Nucleus accumbens (tissue), 56 donors: ENCODE measurements at regions not wholly inside any gene's neighbourhood (a gene's known extent, or its start where the extent isn't known, plus 50 kb on each side); places are given as distances from the start of the nearest gene placed in this dataset.

Source experiments
- DNase-seq, 56 donors: peaks; one replicate each; lab custom pipeline; 2025; lab: John Stamatoyannopoulos, UW

DNA sequence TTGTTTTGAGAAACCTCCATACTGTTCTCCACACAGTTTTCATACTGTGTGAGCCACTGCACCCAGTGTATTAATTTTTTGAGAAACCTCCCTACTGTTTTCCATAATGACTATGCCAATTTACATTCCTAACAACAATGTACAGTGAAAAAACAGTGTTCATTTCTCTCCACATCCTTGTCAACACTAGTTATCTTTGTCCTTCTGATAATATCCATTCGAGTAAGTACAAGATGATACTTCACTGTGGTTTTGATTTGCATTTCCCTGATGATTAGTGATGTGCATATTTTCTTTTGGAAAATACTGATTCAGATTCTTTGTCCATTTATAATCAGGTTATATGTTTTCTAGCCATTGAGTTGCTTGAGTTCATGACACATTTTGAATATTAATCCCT, 462.0 kb downstream of the CDH11 start:
- DNase-seq = no peak

GRCh38 chr16:64657316-64658011, 464.4 kb downstream of the CDH11 start:
- no peak for DNase-seq

DNA sequence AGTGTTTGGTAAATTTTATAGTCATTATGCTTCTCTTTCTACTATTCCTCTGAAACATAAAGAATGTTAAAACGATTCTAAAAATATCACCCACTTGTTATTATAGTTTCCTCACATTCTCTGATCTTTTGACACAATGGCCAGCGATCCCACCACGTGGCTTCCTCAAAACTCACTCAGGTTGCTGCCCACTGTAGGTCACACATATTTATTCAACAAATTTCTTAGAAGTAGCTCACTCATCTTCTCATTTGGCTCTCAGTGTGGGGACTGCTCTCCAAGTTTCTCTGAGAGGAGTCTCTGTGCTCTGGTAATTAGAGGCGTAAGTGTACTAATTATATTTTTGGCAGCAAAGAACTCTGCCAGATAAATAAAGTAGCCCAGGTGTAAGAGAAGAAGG, 465.4 kb downstream of the CDH11 start:
- DNase-seq = peak in 2 of 56 donors; percentile 1 to 4

- no peak for DNase-seq
Measured at GRCh38 chr16:64654178-64654577, 467.7 kb downstream of the CDH11 start.

GRCh38 chr16:64648282-64648681, 473.6 kb downstream of the CDH11 start:
- DNase-seq = peak in 4 of 56 donors; percentile 5 to 11 (median 8)

DNA sequence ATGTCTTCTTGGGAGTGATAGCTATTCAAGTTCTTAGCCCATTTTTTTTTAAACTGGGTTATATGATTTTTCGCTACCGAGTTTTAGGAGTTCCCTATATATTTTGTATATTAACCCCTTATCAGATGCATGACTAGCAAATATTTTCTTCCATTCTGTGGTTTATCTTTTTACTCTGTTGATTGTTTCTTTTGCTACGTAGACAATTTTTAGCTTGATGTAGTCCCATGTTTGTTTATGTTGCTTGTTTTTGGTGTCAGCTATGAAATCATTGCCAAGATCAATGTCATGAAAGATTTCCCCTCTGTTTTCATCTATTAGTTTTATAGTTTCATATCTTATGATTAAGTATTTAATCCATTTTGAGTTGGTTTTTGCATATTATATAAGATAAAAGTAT, 480.5 kb downstream of the CDH11 start:
- DNase-seq = no peak

DNA sequence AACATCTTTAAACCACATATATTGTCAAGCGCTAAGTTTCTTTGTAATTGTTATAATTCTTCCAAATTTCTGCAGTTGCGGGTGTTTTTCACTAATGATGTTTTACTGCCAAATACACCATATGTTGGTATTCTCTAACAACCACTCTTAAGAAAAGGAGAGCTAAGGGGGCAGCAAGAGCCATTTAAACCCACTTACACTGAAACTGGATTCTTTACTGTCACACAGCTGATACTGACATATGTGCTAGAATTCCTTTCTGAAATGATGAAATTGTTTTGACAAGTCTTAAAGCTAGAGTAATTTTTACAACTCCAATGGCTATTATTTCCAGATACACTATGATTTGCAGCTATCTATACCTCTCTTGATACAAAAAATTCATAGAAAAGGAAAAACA, 483.1 kb downstream of the CDH11 start:
- no peak for DNase-seq

DNA sequence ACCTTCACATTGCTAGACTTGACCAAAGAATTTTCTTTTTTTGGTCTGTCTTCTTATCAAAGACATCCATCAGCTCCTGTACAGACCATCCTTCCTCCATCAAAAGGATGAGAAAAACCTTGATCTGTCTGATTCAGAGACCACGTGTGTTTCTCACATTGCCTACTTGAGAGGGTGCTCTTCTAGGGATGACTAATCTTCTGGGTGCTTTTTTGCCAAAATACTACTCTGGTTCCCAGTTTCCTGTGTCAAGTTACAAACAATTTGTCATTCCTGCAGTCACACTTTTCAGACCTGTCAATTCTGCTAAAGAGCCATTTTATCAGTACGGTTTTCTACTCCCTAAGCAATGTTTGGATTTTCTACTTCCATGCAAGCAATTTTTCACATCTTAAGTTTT, 492.2 kb downstream of the CDH11 start:
- DNase-seq = no peak

GRCh38 chr16:64627781-64628180, 494.1 kb downstream of the CDH11 start:
- peak in 22 of 56 donors; percentile 2 to 43 (median 12) for DNase-seq

GRCh38 chr16:64627288-64627687, 494.6 kb downstream of the CDH11 start:
- no peak for DNase-seq

GRCh38 chr16:64626776-64627175, 495.1 kb downstream of the CDH11 start:
- DNase-seq = no peak

GRCh38 chr16:64621616-64622015, 500.2 kb downstream of the CDH11 start:
- no peak for DNase-seq

DNA sequence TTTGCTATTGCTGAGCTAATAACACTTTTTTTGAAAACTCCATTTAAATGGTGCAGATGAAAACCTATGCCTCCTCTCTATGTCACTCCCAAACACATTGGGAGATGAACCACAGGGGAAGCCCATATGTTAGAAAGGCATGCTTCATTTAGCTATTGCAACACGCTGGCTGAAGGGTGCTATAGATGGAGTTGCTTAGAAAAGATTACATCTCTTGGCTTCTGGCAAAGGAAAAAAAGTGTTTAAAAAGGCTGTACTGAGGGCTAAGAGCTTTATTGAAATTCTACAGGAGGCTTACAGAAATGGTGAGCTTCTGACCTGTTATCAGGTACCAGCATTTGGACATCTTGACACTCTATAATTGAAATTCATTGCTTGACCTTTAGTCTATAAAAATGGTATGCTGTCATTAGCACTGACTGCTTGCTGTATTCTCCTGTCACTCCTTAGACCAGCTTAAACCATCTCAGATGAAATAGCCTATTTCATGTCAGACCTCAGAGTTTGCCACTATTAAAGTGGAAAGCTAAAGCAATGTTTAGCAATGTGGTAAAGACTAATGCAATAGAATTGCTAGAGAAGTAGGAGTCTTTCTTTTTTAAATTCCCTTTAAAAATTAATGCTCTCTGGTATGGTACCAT, 503.9 kb downstream of the CDH11 start:
- DNase-seq = no peak

DNA sequence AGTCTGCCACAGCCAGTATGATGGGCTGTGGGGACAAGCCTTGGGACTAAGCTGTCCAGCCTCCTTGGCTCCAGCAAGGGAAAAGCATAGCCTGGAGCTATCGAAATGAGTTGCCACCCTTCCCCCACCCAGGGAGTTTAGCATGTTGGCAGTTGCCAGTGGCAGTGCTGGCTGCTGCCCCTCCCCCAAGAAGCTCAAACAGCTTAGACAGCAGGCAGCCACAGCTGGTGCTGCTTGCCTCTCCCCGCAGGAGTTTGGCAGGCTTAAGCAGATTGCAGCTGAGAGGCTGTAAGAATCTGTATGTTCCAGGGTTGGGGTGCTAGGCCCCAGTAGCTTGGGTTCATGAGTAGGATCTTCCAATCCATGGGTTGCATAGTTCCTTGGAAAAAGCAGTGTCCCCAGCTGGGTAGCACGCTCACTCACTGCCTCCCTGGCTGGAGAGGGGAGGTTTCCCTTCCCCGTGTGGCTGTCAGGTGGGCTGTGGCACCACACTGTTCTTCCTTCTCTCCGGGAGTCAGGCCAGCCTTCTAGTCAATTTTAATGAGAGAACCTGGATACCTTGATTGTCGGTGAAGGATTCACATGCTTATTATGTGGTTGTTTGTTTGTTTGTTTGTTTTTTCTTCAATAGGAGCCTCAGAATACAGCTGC, 506.1 kb downstream of the CDH11 start:
- DNase-seq = peak in 27 of 56 donors; percentile 2 to 48 (median 10)

- DNase-seq = no peak
Measured at GRCh38 chr16:64596196-64596595, 525.7 kb downstream of the CDH11 start.

DNA sequence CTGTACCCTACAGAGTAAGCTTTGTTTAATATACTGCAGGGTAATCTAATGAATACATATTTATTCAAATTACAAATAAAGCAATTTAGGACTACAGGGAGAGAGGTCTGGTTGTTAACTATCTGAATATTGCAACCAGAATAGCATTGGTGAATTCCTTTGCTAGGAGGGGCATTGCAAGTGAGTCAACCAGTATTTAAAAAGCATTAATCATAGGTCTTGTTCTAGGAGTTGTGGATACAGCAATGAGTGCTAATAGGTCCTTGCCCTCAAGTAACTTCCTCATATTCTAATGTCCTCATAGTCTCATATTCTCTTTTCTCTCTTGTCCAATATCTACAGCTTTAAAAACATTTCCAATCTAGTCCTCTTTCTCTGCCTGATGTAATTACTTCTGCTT, 531.4 kb downstream of the CDH11 start:
- DNase-seq = no peak

DNA sequence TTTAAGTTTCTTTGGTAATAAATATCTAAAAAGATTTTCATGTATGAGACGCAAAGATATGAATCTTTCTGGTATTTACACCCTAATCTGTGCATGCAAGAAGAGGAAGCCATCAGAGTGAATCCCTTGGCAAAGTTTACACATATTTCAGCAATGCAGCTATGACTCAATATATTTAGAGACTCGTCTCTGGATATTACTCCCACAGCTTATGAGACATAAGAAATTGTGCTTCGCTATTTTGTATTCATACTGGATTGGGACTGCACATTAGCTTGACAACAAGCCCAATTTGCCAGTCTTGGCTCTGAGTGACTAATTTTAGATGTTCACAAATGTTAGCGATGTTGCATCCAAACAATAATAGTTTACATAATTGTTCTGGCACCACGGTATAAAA, 532.0 kb downstream of the CDH11 start:
- no peak for DNase-seq

- DNase-seq = no peak
Measured at GRCh38 chr16:64586781-64587180, 535.1 kb downstream of the CDH11 start.

DNA sequence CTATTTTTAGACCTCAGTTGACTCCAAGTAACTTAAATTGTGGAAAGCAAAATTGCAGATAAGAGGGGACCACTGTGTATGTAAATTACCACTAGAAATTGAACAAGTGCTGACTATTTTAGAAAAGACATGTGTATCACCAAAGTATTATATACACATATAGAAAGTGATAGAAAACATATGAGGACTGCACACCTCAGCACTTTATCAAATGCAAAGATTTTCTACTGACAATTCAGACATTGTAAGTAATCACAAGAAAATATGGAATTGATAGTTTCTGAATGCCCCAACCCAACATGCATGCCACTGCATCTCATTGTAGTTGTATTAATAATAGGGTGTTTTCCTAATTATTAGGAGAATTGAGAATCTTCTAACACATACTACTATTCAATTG, 536.5 kb downstream of the CDH11 start:
- DNase-seq = no peak

DNA sequence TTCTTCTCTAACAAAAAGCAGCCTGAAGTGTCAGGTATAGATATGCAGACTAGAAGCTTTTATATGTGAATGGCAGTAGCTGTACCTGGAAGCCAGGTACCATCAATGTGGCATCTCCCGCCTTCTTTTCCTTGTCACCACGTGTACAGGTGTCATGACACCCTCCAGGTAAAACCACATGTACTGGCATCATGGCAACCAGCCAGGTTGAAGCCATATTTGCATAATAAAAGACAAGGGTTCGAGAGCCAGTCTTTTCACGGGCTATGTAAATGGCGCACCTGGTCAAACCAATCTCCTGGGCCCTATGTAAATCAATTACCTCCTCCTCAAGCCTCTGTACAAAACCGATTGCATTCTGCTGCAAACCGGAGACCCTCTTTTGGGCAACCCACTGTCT, 541.3 kb downstream of the CDH11 start:
- no peak for DNase-seq

DNA sequence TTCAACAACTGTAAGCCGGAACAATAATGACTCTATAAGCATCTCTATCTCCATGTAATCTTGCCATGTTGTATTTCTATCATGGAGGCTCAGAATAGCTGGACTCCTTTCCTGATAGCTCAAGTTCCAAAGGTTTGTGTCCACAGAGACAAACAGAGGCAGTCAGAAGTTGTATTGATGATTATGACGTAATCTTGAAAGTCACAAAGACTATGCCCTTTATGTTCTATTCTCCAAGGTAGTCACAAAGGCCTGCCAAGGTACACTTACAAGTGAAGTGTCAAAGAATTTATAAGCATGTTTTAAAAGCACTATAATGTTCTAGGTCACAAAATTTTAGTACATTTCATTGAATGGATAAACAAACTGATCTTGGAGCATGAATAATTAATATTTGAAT, 542.2 kb downstream of the CDH11 start:
- no peak for DNase-seq

- no peak for DNase-seq
Measured at GRCh38 chr16:64545768-64546167, 576.1 kb downstream of the CDH11 start.
